ENCODE measurements at regions not wholly inside any gene's neighbourhood (a gene's known extent, or its start where the extent isn't known, plus 50 kb on each side); places are given as distances from the start of the nearest gene placed in this dataset.

DNA sequence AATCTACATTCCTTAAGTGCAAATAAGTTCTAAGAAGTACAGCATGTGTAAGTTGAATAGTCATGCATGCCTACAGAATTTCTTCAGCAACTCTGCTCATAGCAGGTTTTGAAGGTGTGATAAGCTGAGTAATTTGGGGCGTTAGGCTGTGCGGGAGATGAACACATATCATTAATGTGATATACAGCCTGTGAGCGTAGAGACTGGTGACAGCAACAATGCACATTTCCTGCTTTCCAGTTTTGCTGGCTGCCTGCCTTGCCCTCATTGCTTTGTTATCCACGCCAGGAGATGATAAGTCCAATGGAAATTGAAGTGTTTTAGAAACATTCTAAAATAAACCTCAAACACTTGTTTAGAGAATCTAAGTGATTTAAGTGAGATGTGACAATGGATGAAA is 1709.4 kb downstream of the ARAP2 start:
- no peak for DNase-seq

DNA sequence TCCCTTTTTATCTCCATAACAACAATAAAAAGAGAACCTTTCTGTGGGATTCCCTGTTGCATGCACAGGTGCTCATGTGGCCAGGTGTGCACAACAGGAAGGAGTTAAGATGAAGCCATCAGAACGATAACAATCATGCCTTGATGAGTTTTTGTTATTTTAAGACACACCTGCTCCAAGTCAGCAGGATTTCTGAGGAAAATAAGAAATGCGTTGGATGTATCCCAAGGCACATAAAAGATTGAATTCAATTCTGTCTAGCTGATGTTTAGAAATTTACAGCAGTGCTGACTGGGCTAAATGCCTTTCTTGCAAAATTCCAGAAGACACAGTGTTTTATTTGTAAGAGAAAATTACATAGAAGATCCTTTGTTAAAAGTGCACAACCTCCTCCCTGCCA is 1678.2 kb downstream of the ARAP2 start:
- Mint-ChIP-seq H3K4me1 (no peaks in the 10 kb centered on the region), H3K4me3 (no peak overlapping the region), H3K27me3 (no peaks in the 10 kb centered on the region), H3K9me3 (ENCODE audit: low read depth) (peaks cover 6% of the 10 kb centered on the region), H3K36me3 (ENCODE audit: low read depth) (no peaks in the 10 kb centered on the region), H3K27ac (no peak overlapping the region)
- ChIA-PET POLR2A (no interaction called here), CTCF (interaction anchor here (0.7 kb wide), 1 partner anchor 42 kb away, joined by 3 read pairs; no protein-coding TSS in a partner anchor)
- intact Hi-C loops (cut with DNase I, micrococcal nuclease) = no loop called here
- ATAC-seq (no peak), DNase-seq (no peak)

More for the DNA sequence above, 1709.4 kb downstream of the ARAP2 start:
- ATAC-seq = no peak
- Mint-ChIP-seq H3K4me3 (no peak overlapping the region), H3K27me3 (no peaks in the 10 kb centered on the region), H3K36me3 (ENCODE audit: low read depth) (no peaks in the 10 kb centered on the region), H3K4me1 (no peaks in the 10 kb centered on the region), H3K9me3 (ENCODE audit: low read depth) (no peaks in the 10 kb centered on the region), H3K27ac (no peak overlapping the region)
- intact Hi-C loops (cut with DNase I, micrococcal nuclease) = no loop called here
- ChIA-PET POLR2A (no interaction called here), CTCF (no interaction called here)

DNA sequence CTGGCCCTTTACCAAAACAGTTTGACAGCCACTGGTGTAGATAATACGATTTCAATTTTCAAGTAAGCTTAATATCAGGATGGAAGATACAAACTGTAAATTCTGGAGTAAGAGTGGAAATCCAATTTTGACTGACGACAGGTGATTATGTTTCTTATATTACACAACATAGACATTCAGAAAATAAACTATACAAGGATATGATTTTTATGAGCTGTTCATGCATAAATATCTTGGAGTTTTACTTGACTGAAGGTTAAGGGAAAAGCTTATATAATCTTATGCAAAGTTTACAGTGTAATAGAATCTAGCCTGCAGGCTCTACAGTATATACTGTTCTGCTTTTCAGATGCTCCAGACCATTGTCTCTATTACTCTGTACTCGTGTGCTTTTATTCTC is 1672.3 kb downstream of the ARAP2 start:
- Mint-ChIP-seq H3K4me1 (no peaks in the 10 kb centered on the region), H3K9me3 (ENCODE audit: low read depth) (peaks cover 9% of the 10 kb centered on the region), H3K27me3 (no peaks in the 10 kb centered on the region), H3K27ac (no peak overlapping the region), H3K4me3 (no peak overlapping the region), H3K36me3 (ENCODE audit: low read depth) (no peaks in the 10 kb centered on the region)
- CTCF ChIA-PET = no interaction called here
- DNase-seq (no peak), ATAC-seq (no peak)
- intact Hi-C loops (cut with DNase I, micrococcal nuclease) = no loop called here
- POLR2A ChIA-PET = no interaction called here

DNA sequence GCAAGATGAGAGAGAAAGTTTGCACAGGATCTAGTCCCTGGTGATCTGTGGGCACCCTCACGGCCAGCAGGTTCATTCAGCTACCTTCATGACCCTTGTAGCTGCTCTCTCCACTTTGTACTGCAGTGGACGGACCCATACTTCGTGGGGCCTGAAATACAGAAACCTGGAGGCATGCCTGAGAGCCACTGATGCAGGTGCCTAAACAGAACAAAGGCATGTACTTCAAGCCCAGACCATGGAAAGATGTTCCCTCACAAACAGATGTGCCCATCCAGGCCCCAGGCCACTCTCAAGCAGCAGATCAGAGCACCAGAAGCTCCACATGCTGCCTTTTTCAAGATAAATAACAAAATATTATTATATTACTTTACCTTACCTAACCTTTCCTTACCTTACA is 1629.0 kb downstream of the ARAP2 start:
- Mint-ChIP-seq H3K4me1 (no peaks in the 10 kb centered on the region), H3K4me3 (no peak overlapping the region), H3K9me3 (ENCODE audit: low read depth) (peaks cover 3% of the 10 kb centered on the region), H3K27ac (no peak overlapping the region), H3K36me3 (ENCODE audit: low read depth) (no peaks in the 10 kb centered on the region), H3K27me3 (no peaks in the 10 kb centered on the region)
- POLR2A ChIA-PET = no interaction called here
- DNase-seq (no peak), ATAC-seq (no peak)
- CTCF ChIA-PET = no interaction called here
- intact Hi-C loops (cut with DNase I, micrococcal nuclease) = no loop called here

DNA sequence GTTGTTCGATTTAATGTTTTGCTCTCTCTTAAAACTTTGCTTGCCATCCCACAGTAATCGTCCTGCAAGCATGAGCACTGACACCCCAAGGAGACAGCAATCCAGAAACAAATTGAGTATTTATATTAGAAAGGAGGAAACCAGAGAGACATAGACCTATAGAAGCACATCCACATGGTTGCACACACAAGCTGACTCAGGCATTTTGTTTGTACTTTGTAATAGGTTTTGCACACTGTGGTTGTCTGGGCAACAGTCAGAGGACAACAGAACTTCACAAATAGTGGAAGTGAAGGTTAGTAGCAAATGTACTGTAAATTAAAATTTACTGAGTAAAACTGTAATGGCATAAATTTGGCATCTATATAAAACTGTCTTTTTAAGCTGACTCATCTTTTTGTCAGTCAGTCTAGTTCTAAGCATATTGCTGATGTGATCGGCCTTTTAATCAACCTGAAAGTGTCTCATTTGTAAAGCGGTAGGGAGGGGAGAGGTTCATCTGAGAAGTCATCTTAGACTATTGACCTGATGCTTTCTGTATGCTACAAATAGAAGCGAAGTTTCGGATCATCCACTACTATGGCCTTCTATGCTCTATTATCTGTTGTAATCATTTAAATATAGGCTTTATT is 1624.7 kb downstream of the ARAP2 start:
- H3K4me3 Mint-ChIP-seq = no peak overlapping the region
- ChIA-PET CTCF (no interaction called here), POLR2A (no interaction called here)
- ATAC-seq (no peak), DNase-seq (no peak)
- intact Hi-C loops (cut with DNase I, micrococcal nuclease) = no loop called here
- no peaks in the 10 kb centered on the region for H3K4me1 Mint-ChIP-seq
- no peak overlapping the region for H3K27ac Mint-ChIP-seq
- H3K36me3 Mint-ChIP-seq (ENCODE audit: low read depth) = no peaks in the 10 kb centered on the region
- no peaks in the 10 kb centered on the region for H3K27me3 Mint-ChIP-seq
- peaks cover 6% of the 10 kb centered on the region for H3K9me3 Mint-ChIP-seq (ENCODE audit: low read depth)

DNA sequence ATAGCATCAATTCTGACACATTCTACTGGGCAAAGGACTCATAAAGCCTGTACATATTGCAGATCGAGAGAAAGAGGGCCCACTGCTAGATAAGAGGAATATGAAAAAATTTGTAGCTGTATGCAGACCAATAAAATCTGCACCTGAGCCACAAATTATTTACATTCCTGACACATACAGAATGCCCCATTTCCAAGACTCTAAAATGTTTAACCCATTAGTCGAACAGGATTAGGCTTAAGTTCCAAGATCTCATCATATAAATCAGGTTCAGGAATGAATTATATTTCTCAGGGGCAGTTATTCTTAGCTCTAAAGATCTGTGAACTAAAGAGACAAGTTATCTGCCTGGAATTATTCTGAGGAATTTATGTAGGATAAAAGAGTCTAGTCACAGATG is 1615.8 kb downstream of the ARAP2 start:
- no peak overlapping the region for H3K4me3 Mint-ChIP-seq
- intact Hi-C loops (cut with DNase I, micrococcal nuclease) = no loop called here
- CTCF ChIA-PET = interaction anchor here (0.9 kb wide), 1 partner anchor 28 kb away, joined by 3 read pairs; no protein-coding TSS in a partner anchor
- peaks cover 7% of the 10 kb centered on the region for H3K9me3 Mint-ChIP-seq (ENCODE audit: low read depth)
- ATAC-seq (no peak), DNase-seq (no peak)
- H3K4me1 Mint-ChIP-seq = no peaks in the 10 kb centered on the region
- H3K27me3 Mint-ChIP-seq = no peaks in the 10 kb centered on the region
- no peaks in the 10 kb centered on the region for H3K36me3 Mint-ChIP-seq (ENCODE audit: low read depth)
- H3K27ac Mint-ChIP-seq = no peak overlapping the region
- POLR2A ChIA-PET = no interaction called here

DNA sequence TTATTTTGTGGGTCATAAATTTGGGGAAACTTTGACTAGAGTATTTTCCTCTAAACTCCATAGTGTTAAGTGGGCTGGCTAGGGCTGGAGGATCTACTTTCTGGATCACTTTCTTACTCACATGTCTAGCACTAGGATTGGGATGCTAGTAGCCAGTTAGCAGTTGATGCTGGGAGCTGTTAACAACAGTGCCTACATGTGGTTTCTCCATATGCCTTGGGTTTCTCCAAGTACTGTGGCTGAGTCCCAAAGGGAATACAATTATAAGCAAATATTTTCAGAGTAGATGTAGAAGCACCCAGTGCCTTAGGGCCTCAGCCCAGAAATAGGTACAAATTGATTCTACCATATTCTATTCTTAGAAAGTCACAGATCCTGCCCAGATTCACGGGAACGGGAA is 1614.9 kb downstream of the ARAP2 start:
- H3K9me3 Mint-ChIP-seq (ENCODE audit: low read depth) = peaks cover 7% of the 10 kb centered on the region
- ChIA-PET CTCF (interaction anchor here (0.6 to 0.9 kb wide), 2 partner anchors 11 to 27 kb away, joined by 3 read pairs; no protein-coding TSS in a partner anchor), POLR2A (no interaction called here)
- no peaks in the 10 kb centered on the region for H3K4me1 Mint-ChIP-seq
- H3K27ac Mint-ChIP-seq = no peak overlapping the region
- no peaks in the 10 kb centered on the region for H3K36me3 Mint-ChIP-seq (ENCODE audit: low read depth)
- no peak for ATAC-seq
- H3K4me3 Mint-ChIP-seq = no peak overlapping the region
- no peaks in the 10 kb centered on the region for H3K27me3 Mint-ChIP-seq
- intact Hi-C loops (cut with DNase I, micrococcal nuclease) = no loop called here
- no peak for DNase-seq

DNA sequence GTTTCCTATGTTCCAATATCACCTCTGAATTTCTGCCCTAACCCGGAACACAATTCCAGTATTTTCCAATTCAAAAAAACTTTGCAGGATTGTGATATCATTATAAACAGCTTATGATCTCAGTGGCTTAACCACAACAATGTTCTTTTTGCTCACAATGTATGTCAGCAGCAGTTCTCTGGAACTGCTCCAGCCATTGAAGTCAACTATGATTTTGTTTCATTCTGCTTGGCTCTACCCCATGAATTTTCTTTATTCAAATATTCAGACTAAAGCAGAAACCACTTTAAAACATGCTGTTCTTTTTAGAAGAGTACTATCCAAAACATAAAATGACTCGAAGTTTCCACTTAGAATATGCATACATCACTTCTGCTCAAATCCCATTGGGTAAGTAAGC is 1611.1 kb downstream of the ARAP2 start:
- intact Hi-C loops (cut with DNase I, micrococcal nuclease) = no loop called here
- no peaks in the 10 kb centered on the region for H3K36me3 Mint-ChIP-seq (ENCODE audit: low read depth)
- H3K4me1 Mint-ChIP-seq = no peaks in the 10 kb centered on the region
- H3K27me3 Mint-ChIP-seq = no peaks in the 10 kb centered on the region
- no peak overlapping the region for H3K27ac Mint-ChIP-seq
- ATAC-seq (no peak), DNase-seq (no peak)
- peaks cover 7% of the 10 kb centered on the region for H3K9me3 Mint-ChIP-seq (ENCODE audit: low read depth)
- POLR2A ChIA-PET = no interaction called here
- CTCF ChIA-PET = no interaction called here
- no peak overlapping the region for H3K4me3 Mint-ChIP-seq

DNA sequence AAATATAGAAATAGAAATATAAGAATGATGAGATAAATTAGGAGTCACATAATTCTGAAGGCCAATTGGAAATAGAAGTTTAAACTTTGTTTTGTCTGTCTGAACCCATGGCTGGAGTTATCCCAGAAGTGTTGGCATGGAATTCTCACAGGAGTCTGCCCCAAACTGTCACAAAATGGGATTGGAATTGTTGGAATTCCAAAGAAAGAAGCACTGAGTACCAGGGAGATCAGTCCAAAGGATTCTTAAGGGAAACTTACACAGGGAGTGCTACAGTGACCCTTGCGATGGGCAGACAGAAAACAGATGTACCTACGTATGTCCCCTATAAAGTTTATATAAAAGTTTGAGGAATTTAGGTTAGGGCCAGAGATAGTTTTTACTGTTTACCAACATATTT is 1607.7 kb downstream of the ARAP2 start:
- intact Hi-C loops (cut with DNase I, micrococcal nuclease) = no loop called here
- H3K36me3 Mint-ChIP-seq (ENCODE audit: low read depth) = no peaks in the 10 kb centered on the region
- peaks cover 13% of the 10 kb centered on the region for H3K9me3 Mint-ChIP-seq (ENCODE audit: low read depth)
- ChIA-PET CTCF (no interaction called here), POLR2A (no interaction called here)
- H3K27ac Mint-ChIP-seq = no peak overlapping the region
- no peaks in the 10 kb centered on the region for H3K27me3 Mint-ChIP-seq
- H3K4me3 Mint-ChIP-seq = no peak overlapping the region
- ATAC-seq (no peak), DNase-seq (no peak)
- H3K4me1 Mint-ChIP-seq = no peaks in the 10 kb centered on the region

DNA sequence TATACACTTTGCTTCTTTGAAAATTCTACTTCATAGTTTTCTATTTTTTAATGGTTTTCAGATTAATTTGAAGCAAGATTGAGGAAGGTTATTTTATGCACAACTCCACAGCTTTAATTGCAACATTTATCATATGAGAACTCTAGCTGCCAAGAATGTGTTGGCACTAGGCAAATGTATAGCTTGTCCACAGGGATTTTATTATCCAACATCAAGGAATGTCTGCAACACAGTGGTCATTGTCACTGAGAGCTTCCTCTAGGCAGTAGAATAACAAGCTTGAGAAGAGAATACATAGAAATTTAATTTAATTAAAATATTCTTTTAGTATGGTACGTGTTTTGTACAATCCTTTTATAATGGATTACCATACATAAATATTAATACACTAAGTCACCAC is 1600.8 kb downstream of the ARAP2 start:
- DNase-seq (no peak), ATAC-seq (no peak)
- intact Hi-C loops (cut with DNase I, micrococcal nuclease) = no loop called here
- ChIA-PET POLR2A (no interaction called here), CTCF (no interaction called here)
- no peaks in the 10 kb centered on the region for H3K36me3 Mint-ChIP-seq (ENCODE audit: low read depth)
- H3K4me3 Mint-ChIP-seq = no peak overlapping the region
- peaks cover 24% of the 10 kb centered on the region for H3K9me3 Mint-ChIP-seq (ENCODE audit: low read depth)
- no peaks in the 10 kb centered on the region for H3K4me1 Mint-ChIP-seq
- no peaks in the 10 kb centered on the region for H3K27me3 Mint-ChIP-seq
- H3K27ac Mint-ChIP-seq = no peak overlapping the region

DNA sequence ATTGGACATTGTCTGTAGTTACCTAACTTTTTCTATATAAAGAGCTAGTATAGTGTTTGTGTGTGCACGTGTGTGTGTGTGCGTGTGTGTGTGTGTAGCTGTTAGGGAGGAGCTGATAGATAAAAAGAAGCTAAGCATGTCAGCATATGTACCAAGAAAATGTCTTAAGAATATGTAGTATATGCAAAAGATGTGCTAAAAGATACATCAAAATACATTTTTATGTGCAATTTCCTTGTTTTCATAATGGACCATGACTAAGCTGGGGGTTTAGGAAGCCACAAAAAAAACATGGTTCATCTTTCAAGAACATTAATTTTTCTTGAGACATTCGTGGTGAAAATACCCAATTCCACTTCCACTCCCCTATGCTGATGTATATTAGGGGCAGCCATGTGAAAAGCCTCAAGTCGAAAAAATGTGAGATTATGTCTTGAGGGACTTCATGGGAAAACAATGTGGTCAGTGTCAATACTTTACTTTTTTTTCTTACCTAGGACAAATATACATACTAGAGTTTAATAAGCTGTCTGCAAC is 1599.7 kb downstream of the ARAP2 start:
- Mint-ChIP-seq H3K4me3 (no peak overlapping the region), H3K4me1 (no peaks in the 10 kb centered on the region), H3K36me3 (ENCODE audit: low read depth) (no peaks in the 10 kb centered on the region), H3K27ac (no peak overlapping the region), H3K9me3 (ENCODE audit: low read depth) (peaks cover 22% of the 10 kb centered on the region), H3K27me3 (no peaks in the 10 kb centered on the region)
- ChIA-PET CTCF (no interaction called here), POLR2A (no interaction called here)
- no peak for ATAC-seq
- intact Hi-C loops (cut with DNase I, micrococcal nuclease) = no loop called here
- no peak for DNase-seq

DNA sequence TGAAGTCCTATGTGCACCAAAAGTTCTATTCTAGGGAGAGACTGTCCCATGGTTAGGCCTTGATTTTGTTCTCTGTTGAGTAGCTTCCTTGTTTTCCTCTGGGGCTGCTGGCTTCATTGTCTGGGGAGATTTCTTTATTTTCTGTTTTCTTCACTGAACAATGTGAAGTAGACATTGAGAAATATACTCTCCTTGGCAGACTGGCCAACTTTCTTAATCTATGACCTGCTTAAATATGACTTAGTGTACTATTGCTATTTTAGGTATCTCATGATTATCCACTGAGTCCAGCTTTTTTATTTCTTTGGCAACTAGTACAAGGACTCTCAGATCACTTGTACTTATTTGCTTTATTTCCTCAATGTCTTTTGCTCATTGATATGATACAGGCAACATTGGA is 1594.6 kb downstream of the ARAP2 start:
- ChIA-PET CTCF (no interaction called here), POLR2A (no interaction called here)
- no peaks in the 10 kb centered on the region for H3K36me3 Mint-ChIP-seq (ENCODE audit: low read depth)
- intact Hi-C loops (cut with DNase I, micrococcal nuclease) = no loop called here
- no peaks in the 10 kb centered on the region for H3K27me3 Mint-ChIP-seq
- DNase-seq (no peak), ATAC-seq (no peak)
- H3K9me3 Mint-ChIP-seq (ENCODE audit: low read depth) = peaks cover 12% of the 10 kb centered on the region
- H3K27ac Mint-ChIP-seq = no peak overlapping the region
- no peaks in the 10 kb centered on the region for H3K4me1 Mint-ChIP-seq
- H3K4me3 Mint-ChIP-seq = no peak overlapping the region

DNA sequence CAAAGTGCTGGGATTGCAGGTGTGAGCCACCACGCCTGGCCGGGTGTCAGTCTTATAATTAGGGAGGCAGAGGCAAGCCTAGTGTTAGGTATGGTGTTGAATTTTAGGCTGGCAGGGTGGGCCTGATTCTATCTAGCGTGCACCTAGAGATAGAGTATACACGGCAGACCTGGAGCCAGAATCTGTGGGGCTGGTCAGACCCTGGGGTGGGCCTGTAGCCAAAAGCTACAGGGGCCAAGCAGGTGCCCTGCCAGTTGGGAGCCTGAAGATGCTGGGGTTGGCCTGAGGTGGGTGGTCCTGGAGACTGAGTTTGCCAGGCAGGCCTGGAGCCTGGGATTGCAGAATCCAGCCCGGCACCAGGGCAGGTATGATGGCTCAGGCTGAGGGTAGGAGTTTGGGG is 1580.3 kb downstream of the ARAP2 start:
- ATAC-seq (no peak), DNase-seq (no peak)
- Mint-ChIP-seq H3K4me3 (no peak overlapping the region), H3K9me3 (ENCODE audit: low read depth) (peaks cover 4% of the 10 kb centered on the region), H3K4me1 (no peaks in the 10 kb centered on the region), H3K27me3 (no peaks in the 10 kb centered on the region), H3K36me3 (ENCODE audit: low read depth) (no peaks in the 10 kb centered on the region), H3K27ac (no peak overlapping the region)
- CTCF ChIA-PET = no interaction called here
- POLR2A ChIA-PET = no interaction called here
- intact Hi-C loops (cut with DNase I, micrococcal nuclease) = no loop called here
